CD4-positive, alpha-beta T cell treated with Interleukin-15 for 4 hours (primary cell): ENCODE measurements at regions not wholly inside any gene's neighbourhood (a gene's known extent, or its start where the extent isn't known, plus 50 kb on each side); places are given as distances from the start of the nearest gene placed in this dataset.
"Not testable (repeated sequence)": the region's sequence is repeated elsewhere in the genome, so short reads cannot be mapped to it uniquely, and the experiment has no call there.

Source experiments
- DNase-seq: peaks from one replicate; pipeline ENCODE4 v3.0.0-alpha.2; 2020; ENCODE audit warnings: low spot score

- no peak for DNase-seq
These were observed 797.8 kb downstream of the CCDC85A start for GRCh38 chr2:56981554-56981953.

GRCh38 chr2:56985609-56986008 lies 801.8 kb downstream of the CCDC85A start:
- no peak for DNase-seq

DNA sequence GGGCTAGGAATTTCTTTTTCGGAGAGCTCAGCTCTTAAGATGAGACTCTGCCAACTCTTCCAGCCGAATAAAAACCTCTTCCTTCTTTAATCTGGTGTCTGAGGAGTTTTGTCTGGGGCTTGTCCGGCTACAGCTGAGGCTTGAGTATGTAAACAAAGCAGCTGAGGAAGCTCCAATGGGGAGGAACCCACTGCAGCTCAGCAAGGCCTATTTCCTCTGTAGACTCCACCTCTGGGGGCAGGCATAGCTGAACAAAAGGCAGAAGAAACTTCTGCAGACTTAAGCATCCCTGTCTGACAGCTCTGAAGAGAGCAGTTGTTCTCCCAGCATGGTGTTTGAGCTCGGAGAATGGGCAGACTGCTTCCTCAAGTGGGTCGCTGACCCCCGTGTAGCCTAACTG lies 838.7 kb downstream of the CCDC85A start:
- no peak for DNase-seq

GRCh38 chr2:57044931-57045635 lies 861.3 kb downstream of the CCDC85A start:
- DNase-seq = no peak

GRCh38 chr2:57049273-57049672 lies 865.5 kb downstream of the CCDC85A start:
- DNase-seq = no peak

- no peak for DNase-seq
These were observed 866.2 kb downstream of the CCDC85A start for GRCh38 chr2:57050007-57050406.

- DNase-seq = not testable (repeated sequence)
These were observed 882.5 kb downstream of the CCDC85A start for GRCh38 chr2:57066301-57066700.

DNA sequence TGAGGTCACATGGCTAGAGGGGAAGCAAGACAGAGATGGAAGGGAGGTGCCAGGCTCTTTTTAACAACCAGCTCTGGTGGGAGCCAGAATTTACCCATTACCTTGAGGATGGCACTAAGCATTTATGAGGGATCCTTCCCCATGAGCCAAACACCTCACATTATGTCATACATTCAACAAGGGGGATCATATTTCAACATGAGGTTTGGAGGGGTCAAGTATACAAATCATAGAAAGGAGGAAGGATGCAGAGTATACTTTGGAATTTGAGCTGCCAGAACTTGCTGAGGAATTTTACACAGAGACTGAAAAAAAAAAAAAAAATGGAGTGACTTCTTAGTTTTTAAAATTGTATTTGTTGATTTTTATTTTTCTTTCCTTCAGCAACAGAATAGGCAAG lies 891.4 kb downstream of the CCDC85A start:
- DNase-seq = no peak

DNA sequence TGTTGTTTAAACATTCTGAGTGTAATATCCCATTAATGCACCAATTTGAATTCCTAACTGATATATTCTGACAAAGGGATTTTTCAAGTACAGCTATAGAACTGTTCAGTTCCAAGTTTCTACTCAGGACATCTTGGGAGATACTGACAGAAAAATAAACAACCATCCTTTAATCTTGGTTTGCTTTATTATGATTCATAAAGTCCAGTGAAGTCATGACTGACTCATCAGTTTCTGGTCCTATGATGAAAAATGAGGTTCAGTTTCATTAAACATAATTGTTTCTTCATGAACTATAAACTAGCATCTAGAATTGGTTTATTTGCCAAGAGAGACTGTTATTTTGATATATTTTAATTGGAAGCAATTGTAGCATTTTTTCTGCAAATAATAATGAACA lies 896.2 kb downstream of the CCDC85A start:
- no peak for DNase-seq

DNA sequence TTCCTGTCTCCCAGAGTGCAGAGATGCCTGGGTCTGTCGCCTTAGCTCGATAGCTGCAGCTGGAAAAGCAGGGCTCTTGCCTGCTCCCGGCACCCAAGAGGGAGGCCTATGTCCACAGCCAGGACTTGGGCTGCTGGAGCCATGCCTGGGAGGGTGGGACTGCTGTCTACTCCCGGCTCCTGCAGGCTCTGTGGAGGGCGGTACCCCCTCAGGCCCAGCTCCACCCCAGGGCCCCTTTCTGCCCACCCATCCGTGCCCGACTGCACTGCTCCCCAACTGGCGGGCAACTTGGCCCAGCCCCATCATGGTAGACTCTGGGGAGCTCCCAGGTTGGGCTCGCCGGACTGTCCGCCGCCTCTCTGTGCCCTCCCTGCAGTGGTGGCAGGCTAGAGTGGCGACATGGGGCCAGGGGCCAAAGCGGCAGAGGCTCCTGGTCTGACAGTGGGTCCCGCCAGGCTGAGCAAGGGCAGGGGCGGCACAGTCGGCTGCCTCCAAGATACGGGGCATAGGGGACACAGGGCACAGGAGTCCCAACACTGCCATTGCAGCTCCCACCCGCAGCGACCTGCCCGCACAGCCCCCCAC lies 901.0 kb downstream of the CCDC85A start:
- no peak for DNase-seq

DNA sequence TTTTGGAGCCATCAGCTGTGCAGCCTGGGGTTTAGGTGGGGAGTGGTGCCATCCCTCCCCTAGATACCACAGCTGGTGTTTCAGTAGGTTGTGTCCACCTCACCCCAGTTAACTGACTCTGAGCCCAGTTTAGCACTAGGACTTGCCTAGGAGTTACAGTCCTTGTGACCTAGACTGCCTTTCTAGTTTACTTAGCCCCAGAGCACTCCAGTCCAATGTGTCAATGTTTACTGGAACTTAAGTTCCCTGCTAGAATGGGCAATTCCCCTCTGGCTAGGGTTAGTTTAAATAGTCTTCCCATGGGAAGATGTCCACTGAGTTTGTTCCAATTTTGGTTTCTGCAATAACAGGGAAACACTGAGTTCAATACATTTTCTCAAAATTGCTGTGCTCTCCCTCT lies 909.2 kb downstream of the CCDC85A start:
- DNase-seq = no peak

- no peak for DNase-seq
These were observed 914.1 kb downstream of the CCDC85A start for GRCh38 chr2:57097855-57098254.

DNA sequence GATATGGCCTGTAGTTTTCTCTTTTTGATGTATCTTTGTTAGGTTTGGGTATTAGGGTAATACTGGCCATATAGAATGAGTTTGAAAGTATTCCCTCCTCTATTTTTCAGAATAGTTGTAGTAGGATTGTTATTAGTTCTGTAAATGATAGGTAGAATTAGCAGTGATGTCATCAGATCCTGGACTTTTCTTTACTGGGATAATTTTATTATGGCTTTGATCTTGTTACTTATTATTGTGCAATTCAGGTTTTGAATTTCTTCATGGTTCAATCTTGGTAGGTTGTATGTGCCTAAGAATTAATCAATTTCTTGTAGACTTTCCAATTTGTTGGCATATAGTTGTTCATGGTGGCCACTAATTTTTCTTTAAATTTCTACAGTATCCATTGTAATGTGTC lies 916.6 kb downstream of the CCDC85A start:
- no peak for DNase-seq

DNA sequence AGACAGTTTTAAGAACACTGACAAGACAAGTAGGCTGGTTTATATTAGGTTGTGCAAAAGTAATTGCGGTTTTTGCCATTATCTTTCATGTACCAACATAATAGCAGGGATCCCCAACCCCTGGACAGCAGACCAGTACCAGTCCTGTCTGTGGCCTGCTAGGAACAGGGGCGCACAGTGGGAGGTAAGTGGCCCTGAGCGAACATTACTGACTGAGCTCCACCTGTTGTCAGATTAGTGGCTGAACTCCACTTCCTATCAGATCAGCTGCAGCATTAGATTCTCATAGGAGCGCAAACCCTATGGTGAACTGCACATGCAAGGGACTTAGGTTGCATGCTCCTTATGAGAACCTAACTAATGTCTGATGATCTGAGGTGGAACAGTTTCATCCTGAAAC lies 921.9 kb downstream of the CCDC85A start:
- no peak for DNase-seq

GRCh38 chr2:57107353-57107752 lies 923.6 kb downstream of the CCDC85A start:
- DNase-seq = no peak

DNA sequence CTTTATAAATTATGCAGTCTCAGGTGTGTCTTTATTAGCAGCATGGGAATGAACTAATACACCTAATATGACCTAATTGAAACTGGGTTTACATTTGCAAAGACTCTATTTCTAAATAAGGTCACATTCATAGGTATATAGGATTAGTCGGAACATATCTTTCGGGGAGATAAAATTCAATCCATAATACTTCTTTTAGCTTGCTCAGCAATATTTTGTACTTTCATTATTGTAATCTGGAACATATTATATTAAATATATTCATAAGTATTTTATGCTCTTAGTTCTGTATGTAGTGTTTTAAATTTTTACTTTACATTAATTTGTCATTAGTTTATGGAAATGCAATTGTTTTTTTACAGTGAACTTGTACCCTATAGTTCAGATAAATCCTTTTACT lies 927.7 kb downstream of the CCDC85A start:
- no peak for DNase-seq

GRCh38 chr2:57119141-57119540 lies 927.5 kb upstream of the VRK2 start:
- DNase-seq = no peak

- no peak for DNase-seq
These were observed 920.2 kb upstream of the VRK2 start for GRCh38 chr2:57126410-57126809.

DNA sequence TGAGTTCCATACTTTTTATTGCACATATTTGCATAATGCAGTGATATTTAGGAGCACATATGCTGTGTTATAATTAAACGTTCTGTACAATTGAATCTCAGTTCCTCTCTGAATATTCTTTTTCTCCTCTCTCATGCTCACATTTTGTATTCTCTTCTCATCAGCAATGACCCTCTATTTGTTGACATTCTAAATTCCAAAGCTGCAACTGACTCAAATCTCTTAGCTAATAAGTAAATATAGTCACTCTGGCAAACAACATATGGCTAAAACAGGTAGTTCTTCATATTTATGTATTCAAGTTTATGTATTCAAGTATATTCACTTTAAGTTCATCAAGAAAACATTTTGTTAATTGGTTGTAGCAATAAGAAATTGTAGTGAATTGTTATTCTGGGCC lies 907.4 kb upstream of the VRK2 start:
- no peak for DNase-seq

DNA sequence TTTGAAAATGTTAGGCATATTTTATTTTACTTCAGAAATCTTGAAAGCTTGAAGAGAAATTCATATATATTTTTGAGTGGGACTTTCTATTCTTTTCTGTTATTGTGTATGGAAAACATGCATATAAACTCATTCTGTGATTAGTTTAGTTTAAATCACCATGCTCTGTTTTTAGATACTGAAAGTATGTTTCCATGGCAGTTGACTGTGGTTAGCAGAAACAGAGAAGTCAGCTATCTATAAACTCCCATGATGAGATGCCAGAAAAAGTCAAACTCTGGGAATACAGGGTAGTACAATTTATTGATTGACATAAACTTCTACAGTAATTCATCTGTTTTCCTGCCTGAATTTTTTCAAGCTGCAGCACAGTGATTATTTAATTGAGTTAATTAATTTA lies 905.3 kb upstream of the VRK2 start:
- DNase-seq = no peak

DNA sequence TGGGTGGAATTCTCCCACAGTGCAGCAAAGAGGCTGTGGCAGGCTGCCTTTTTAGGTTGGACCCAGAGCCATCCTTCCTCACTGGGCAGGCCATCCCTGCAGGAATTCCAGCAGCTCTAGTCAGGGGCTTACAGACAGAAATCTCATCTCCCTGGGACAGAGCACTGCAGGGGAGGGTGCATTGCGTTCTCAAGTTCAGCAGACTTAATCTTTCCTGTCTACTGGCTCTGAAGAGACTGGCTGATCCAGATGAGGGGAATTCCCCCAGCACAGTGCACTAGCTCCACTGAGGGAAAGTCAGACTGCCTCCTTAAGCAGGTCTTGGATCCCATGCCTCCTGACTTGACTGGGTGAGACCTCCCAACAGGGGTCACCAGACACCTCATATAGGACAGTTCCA lies 899.7 kb upstream of the VRK2 start:
- no peak for DNase-seq

DNA sequence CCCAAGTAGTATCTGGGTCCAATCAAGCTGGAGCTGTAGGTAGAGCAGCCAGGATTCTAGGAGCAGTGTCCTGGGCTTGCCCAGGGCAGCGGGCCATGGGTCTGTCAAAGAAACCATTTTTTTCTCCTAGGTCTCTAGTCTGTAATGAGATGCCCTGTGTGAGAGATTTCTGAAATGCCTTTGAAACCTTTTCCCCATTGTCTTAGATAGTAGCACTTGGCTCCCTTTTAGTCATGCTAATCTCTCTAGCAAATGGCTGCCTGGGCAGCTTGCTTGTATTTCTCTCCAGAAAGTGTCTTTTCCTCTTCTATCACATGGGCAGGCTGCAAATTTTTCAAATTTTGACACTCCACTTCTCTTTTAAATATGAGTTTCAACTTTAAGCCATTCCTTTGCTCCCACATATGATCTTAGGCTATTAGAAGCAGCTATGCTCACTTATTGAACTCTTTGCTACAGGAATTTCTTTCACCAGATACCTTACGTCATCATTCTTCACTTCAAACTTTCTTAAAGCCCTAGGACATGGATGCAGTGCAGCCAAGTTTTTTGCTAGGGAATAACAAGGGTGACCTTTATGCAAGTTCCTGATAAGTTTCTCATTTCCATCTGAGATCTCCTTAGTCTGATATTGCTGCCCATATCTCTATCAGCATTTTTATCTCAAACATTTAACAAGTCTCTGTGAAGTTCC lies 890.2 kb upstream of the VRK2 start:
- no peak for DNase-seq

GRCh38 chr2:57160976-57161375 lies 885.6 kb upstream of the VRK2 start:
- DNase-seq = no peak

DNA sequence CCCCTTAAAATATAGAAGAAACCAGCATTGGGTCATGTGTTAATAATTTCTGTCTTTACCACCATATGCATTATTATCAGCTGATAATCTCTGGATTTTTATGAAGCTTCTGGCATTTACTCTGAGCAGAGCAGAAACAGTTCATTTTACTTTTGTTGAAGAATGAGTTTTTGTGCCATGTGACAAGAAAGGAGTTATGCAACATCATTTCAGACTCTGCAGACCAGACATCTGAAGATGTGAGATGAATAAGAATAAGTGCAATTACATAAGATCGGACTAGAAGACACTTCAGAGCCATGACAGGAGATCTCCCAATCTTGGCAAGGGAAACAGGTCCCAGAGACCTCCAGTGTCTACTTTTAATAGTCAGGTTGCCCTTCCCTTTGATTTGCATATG lies 869.4 kb upstream of the VRK2 start:
- no peak for DNase-seq
